NCI-H2171 treated with DMSO at 0.1 percent for 48 hours (cell line): ENCODE measurements at regions not wholly inside any gene's neighbourhood (a gene's known extent, or its start where the extent isn't known, plus 50 kb on each side); places are given as distances from the start of the nearest gene placed in this dataset.

Experiments
- DNase-seq: peaks from one replicate; lab custom pipeline; 2025; lab: John Stamatoyannopoulos, UW

GRCh38 chr18:7288544-7288943 is 57.7 kb downstream of the LRRC30 start:
- no peak for DNase-seq

- DNase-seq: no peak
These were observed 59.2 kb downstream of the LRRC30 start for GRCh38 chr18:7290077-7290476.

- no peak for DNase-seq
These were observed 60.2 kb downstream of the LRRC30 start for GRCh38 chr18:7291046-7291445.

- DNase-seq: no peak
These were observed 67.3 kb downstream of the LRRC30 start for GRCh38 chr18:7298149-7298548.

- no peak for DNase-seq
These were observed 70.2 kb downstream of the LRRC30 start for GRCh38 chr18:7301094-7301493.

GRCh38 chr18:7303316-7304060 is 72.6 kb downstream of the LRRC30 start:
- no peak for DNase-seq

GRCh38 chr18:7304061-7304370 is 73.1 kb downstream of the LRRC30 start:
- DNase-seq: no peak

- DNase-seq: no peak
These were observed 74.5 kb downstream of the LRRC30 start for GRCh38 chr18:7305416-7305815.

- DNase-seq: no peak
These were observed 76.1 kb downstream of the LRRC30 start for GRCh38 chr18:7307030-7307429.

GRCh38 chr18:7307526-7307925 is 76.6 kb downstream of the LRRC30 start:
- DNase-seq: no peak

GRCh38 chr18:7317804-7318231 is 86.9 kb downstream of the LRRC30 start:
- DNase-seq: no peak

- DNase-seq: no peak
These were observed 88.3 kb downstream of the LRRC30 start for GRCh38 chr18:7319161-7319560.

- DNase-seq: no peak
These were observed 90.9 kb downstream of the LRRC30 start for GRCh38 chr18:7321831-7322230.

GRCh38 chr18:7322817-7323485 is 92.1 kb downstream of the LRRC30 start:
- peak; percentile 79 for DNase-seq

- DNase-seq: no peak
These were observed 94.2 kb downstream of the LRRC30 start for GRCh38 chr18:7325126-7325430.

GRCh38 chr18:7329016-7329415 is 98.1 kb downstream of the LRRC30 start:
- no peak for DNase-seq

GRCh38 chr18:7332452-7332851 is 101.6 kb downstream of the LRRC30 start:
- DNase-seq: no peak

GRCh38 chr18:7333025-7333562 is 102.2 kb downstream of the LRRC30 start:
- DNase-seq: no peak

- no peak for DNase-seq
These were observed 104.2 kb downstream of the LRRC30 start for GRCh38 chr18:7334973-7335568.

- DNase-seq: no peak
These were observed 105.7 kb downstream of the LRRC30 start for GRCh38 chr18:7336623-7337022.

GRCh38 chr18:7338846-7339245 is 108.0 kb downstream of the LRRC30 start:
- DNase-seq: no peak

GRCh38 chr18:7341581-7342337 is 110.9 kb downstream of the LRRC30 start:
- DNase-seq: no peak
